Loucy (cell line): ENCODE measurements at regions not wholly inside any gene's neighbourhood (a gene's known extent, or its start where the extent isn't known, plus 50 kb on each side); places are given as distances from the start of the nearest gene placed in this dataset.

Source experiments
- H2AFZ ChIP-seq: fragments of 200-600 bp; sonication (generic); 2 replicates; pipeline ENCODE4 v1.6.0; 2016; ENCODE audit warnings: antibody characterized with exemption, mild to moderate bottlenecking, low read length, moderate library complexity
- H3F3A ChIP-seq: fragments of 200-600 bp; 2 replicates; pipeline ENCODE4 v1.6.0; 2016; ENCODE audit warnings: antibody characterized with exemption, low read depth, mild to moderate bottlenecking
- H3K27me3 ChIP-seq: fragments of 200-600 bp; sonication (generic); 2 replicates; pipeline ENCODE4 v1.6.1; 2014; ENCODE audit warnings: low read length, mild to moderate bottlenecking; ENCODE audit not compliant: insufficient read depth, poor library complexity, severe bottlenecking
- H3K36me3 ChIP-seq: fragments of 200-600 bp; sonication (generic); 2 replicates; pipeline ENCODE4 v1.6.1; 2016; ENCODE audit warnings: low read length; ENCODE audit not compliant: insufficient read depth
- H3K4me1 ChIP-seq: fragments of 200-600 bp; sonication (generic); 2 replicates; pipeline ENCODE4 v1.5.1; 2014; ENCODE audit warnings: low read length, mild to moderate bottlenecking; ENCODE audit not compliant: insufficient read depth, poor library complexity, severe bottlenecking
- H3K4me2 ChIP-seq: fragments of 200-600 bp; sonication (generic); 2 replicates; pipeline ENCODE4 v1.6.0; 2014; ENCODE audit warnings: antibody characterized with exemption, low read length, low read depth, mild to moderate bottlenecking; ENCODE audit not compliant: poor library complexity, severe bottlenecking
- H3K4me3 ChIP-seq: fragments of 200-600 bp; sonication (generic); 2 replicates; pipeline ENCODE4 v1.5.1; 2014; ENCODE audit warnings: low read length, mild to moderate bottlenecking, mixed read lengths; ENCODE audit not compliant: poor library complexity, severe bottlenecking
- H3K79me2 ChIP-seq: fragments of 200-600 bp; sonication (generic); 2 replicates; pipeline ENCODE4 v1.6.1; 2014; ENCODE audit warnings: low read length; ENCODE audit not compliant: insufficient read depth
- H3K9ac ChIP-seq: fragments of 200-600 bp; sonication (generic); 2 replicates; pipeline ENCODE4 v1.6.0; 2014; ENCODE audit warnings: mild to moderate bottlenecking, low read depth, low read length, moderate library complexity; ENCODE audit not compliant: poor library complexity, severe bottlenecking
- H3K9me2 ChIP-seq: fragments of 200-600 bp; sonication (generic); replicated peaks from 2 replicates; pipeline ENCODE4 v1.6.1; 2016; ENCODE audit warnings: low read depth, low read length, mixed read lengths
- H3K9me3 ChIP-seq: fragments of 200-600 bp; sonication (generic); 2 replicates; pipeline ENCODE4 v1.6.1; 2014; ENCODE audit warnings: mild to moderate bottlenecking, antibody characterized with exemption, low read length, low read depth; ENCODE audit not compliant: insufficient read depth
- H4K20me1 ChIP-seq: fragments of 200-600 bp; sonication (generic); 2 replicates; pipeline ENCODE4 v1.6.0; 2014; ENCODE audit warnings: antibody characterized with exemption, low read length, mild to moderate bottlenecking; ENCODE audit not compliant: insufficient read depth, poor library complexity, severe bottlenecking
- CTCF ChIP-seq: fragments of 200-600 bp; sonication (generic); conservative IDR thresholded peaks from 2 replicates; pipeline ENCODE4 v1.5.1; 2014; ENCODE audit warnings: mild to moderate bottlenecking, antibody characterized with exemption, low read length
- EZH2phosphoT487 ChIP-seq: fragments of 200-600 bp; IDR thresholded peaks from 2 replicates; pipeline ENCODE4 v1.6.1; 2018; ENCODE audit warnings: antibody characterized with exemption, mild to moderate bottlenecking, moderate library complexity, borderline replicate concordance

- H3K79me2 ChIP-seq = no peaks in the 10 kb centered on the region
- no peaks in the 10 kb centered on the region for H3F3A ChIP-seq
- TF ChIP-seq CTCF (no peak), EZH2phosphoT487 (no peak)
- no peaks in the 10 kb centered on the region for H3K9me2 ChIP-seq
- H3K4me1 ChIP-seq = peaks cover 5% of the 10 kb centered on the region
- no peak overlapping the region for H3K4me3 ChIP-seq
- no peaks in the 10 kb centered on the region; the same call in 1 of the 2 replicates for H3K9me3 ChIP-seq
- H3K9ac ChIP-seq = no peak overlapping the region
- no peaks in the 10 kb centered on the region for H4K20me1 ChIP-seq
- H3K4me2 ChIP-seq = no peak overlapping the region
- no peaks in the 10 kb centered on the region for H3K27me3 ChIP-seq
- no peaks in the 10 kb centered on the region for H3K36me3 ChIP-seq
- no peak overlapping the region for H2AFZ ChIP-seq
Measured at GRCh38 chr16:17032332-17032731, 438.4 kb downstream of the XYLT1 start.

GRCh38 chr16:17034477-17035252 lies 436.1 kb downstream of the XYLT1 start:
- Histone ChIP-seq H3K36me3 (no peaks in the 10 kb centered on the region), H3K9me3 (no peaks in the 10 kb centered on the region), H3K9me2 (no peaks in the 10 kb centered on the region), H3F3A (no peaks in the 10 kb centered on the region), H3K4me1 (no peaks in the 10 kb centered on the region), H3K4me2 (no peak overlapping the region), H2AFZ (no peak overlapping the region), H4K20me1 (no peaks in the 10 kb centered on the region), H3K79me2 (no peaks in the 10 kb centered on the region), H3K4me3 (no peak overlapping the region), H3K27me3 (no peaks in the 10 kb centered on the region), H3K9ac (no peak overlapping the region)
- no peak for TF ChIP-seq CTCF
- TF ChIP-seq EZH2phosphoT487 = no peak

GRCh38 chr16:17037499-17037898 lies 433.3 kb downstream of the XYLT1 start:
- no peak overlapping the region for H3K9ac ChIP-seq
- no peaks in the 10 kb centered on the region for H3K36me3 ChIP-seq
- no peak overlapping the region for H3K4me3 ChIP-seq
- H2AFZ ChIP-seq = no peak overlapping the region
- no peaks in the 10 kb centered on the region for H3K27me3 ChIP-seq
- H3K4me2 ChIP-seq = no peak overlapping the region
- no peaks in the 10 kb centered on the region for H3K79me2 ChIP-seq
- H3K4me1 ChIP-seq = no peaks in the 10 kb centered on the region
- no peaks in the 10 kb centered on the region for H3K9me2 ChIP-seq
- no peaks in the 10 kb centered on the region for H4K20me1 ChIP-seq
- H3F3A ChIP-seq = no peaks in the 10 kb centered on the region
- no peak for TF ChIP-seq CTCF
- TF ChIP-seq EZH2phosphoT487 = no peak
- H3K9me3 ChIP-seq = no peaks in the 10 kb centered on the region
